Mesendoderm (in vitro differentiated cells): ENCODE measurements at regions not wholly inside any gene's neighbourhood (a gene's known extent, or its start where the extent isn't known, plus 50 kb on each side); places are given as distances from the start of the nearest gene placed in this dataset.

Experiments
- DNase-seq: peaks from one replicate; pipeline ENCODE4 v3.0.0; 2013
- H2AK5ac ChIP-seq: 2 replicates; pipeline ENCODE4 v1.6.1; 2013; ENCODE audit warnings: low read length, inconsistent platforms
- H2BK120ac ChIP-seq: 2 replicates; pipeline ENCODE4 v1.6.1; 2013; ENCODE audit warnings: low read depth, mild to moderate bottlenecking, low read length, moderate library complexity, mixed read lengths
- H2BK15ac ChIP-seq: replicated peaks from 2 replicates; pipeline ENCODE4 v1.6.1; 2013; ENCODE audit warnings: low read depth, mild to moderate bottlenecking, moderate library complexity
- H2BK5ac ChIP-seq: 2 replicates; pipeline ENCODE4 v1.6.1; 2013; ENCODE audit warnings: low read length, inconsistent platforms
- H3K18ac ChIP-seq: 2 replicates; pipeline ENCODE4 v1.6.1; 2013; ENCODE audit warnings: mild to moderate bottlenecking, low read length, mixed read lengths
- H3K23ac ChIP-seq: one replicate; pipeline ENCODE4 v1.6.1; 2013; ENCODE audit warnings: low read length
- H3K27ac ChIP-seq: 2 replicates; pipeline ENCODE4 v1.5.1; 2013; ENCODE audit warnings: low read depth, mild to moderate bottlenecking, inconsistent platforms, low read length, moderate library complexity
- H3K27me3 ChIP-seq: 2 replicates; pipeline ENCODE4 v1.6.1; 2013; ENCODE audit warnings: low read length, control low read depth, mild to moderate bottlenecking, inconsistent platforms; ENCODE audit not compliant: insufficient read depth, poor library complexity
- H3K36me3 ChIP-seq: 2 replicates; pipeline ENCODE4 v1.6.1; 2013; ENCODE audit warnings: low read length, inconsistent platforms; ENCODE audit not compliant: control insufficient read depth, insufficient read depth
- H3K4ac ChIP-seq: one replicate; pipeline ENCODE4 v1.6.1; 2013; ENCODE audit warnings: low read depth, mild to moderate bottlenecking, low read length, moderate library complexity
- H3K4me1 ChIP-seq: 2 replicates; pipeline ENCODE4 v1.6.1; 2013; ENCODE audit warnings: low read depth, low read length, inconsistent platforms; ENCODE audit not compliant: control insufficient read depth
- H3K4me2 ChIP-seq: 2 replicates; pipeline ENCODE4 v1.6.1; 2013; ENCODE audit warnings: low read length
- H3K4me3 ChIP-seq: 2 replicates; pipeline ENCODE4 v1.5.1; 2013; ENCODE audit warnings: mild to moderate bottlenecking, low read length
- H3K56ac ChIP-seq: one replicate; pipeline ENCODE4 v1.6.1; 2013; ENCODE audit warnings: low read length
- H3K79me1 ChIP-seq: 2 replicates; pipeline ENCODE4 v1.6.1; 2013; ENCODE audit warnings: low read length, inconsistent platforms
- H3K79me2 ChIP-seq: 2 replicates; pipeline ENCODE4 v1.6.1; 2013; ENCODE audit warnings: mild to moderate bottlenecking, low read length; ENCODE audit not compliant: control insufficient read depth, insufficient read depth
- H3K9ac ChIP-seq: 2 replicates; pipeline ENCODE4 v1.6.1; 2013; ENCODE audit warnings: low read length, inconsistent platforms
- H4K5ac ChIP-seq: one replicate; pipeline ENCODE4 v1.6.1; 2013; ENCODE audit warnings: low read length
- H4K8ac ChIP-seq: one replicate; pipeline ENCODE4 v1.6.1; 2013; ENCODE audit warnings: low read depth, mild to moderate bottlenecking, control low read depth, low read length, moderate library complexity
- WGBS: extraction: QIAGEN DNeasy Blood & Tissue Kit; methylation state at CpG from one replicate; pipeline ENCODE4 v1.1.7; 2013; ENCODE audit warnings: low lambda C conversion rate, missing lambda C conversion rate; ENCODE audit not compliant: insufficient coverage; ENCODE audit errors: extremely low coverage; 5-methylcytosine and 5-hydroxymethylcytosine counted together

DNA sequence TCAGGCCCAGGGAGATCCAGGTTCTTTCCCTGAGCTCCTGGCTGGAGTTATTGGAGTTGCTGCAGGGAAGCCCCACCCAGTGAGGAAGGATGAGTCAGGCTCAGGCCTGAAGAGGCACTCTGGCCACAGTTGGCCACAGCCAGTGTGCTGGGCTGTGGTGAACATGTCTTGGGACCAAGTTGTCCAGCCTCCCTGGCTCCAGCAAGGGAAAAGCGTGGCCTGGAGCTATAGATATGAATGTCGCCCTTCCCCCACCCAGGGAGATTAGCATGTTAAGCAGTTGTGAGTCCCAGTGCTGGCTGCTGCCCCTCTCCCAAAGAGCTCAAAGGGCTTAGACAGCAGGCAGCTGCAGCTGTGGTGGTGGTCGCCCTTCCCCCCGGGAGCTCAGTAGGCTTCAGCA lies 963.2 kb downstream of the ROBO2 start:
- H3K23ac ChIP-seq = no peak overlapping the region
- H3K4me2 ChIP-seq = no peak overlapping the region
- H3K27ac ChIP-seq = no peak overlapping the region
- H3K4ac ChIP-seq = no peak overlapping the region
- no peaks in the 10 kb centered on the region for H3K36me3 ChIP-seq
- no peaks in the 10 kb centered on the region for H3K79me2 ChIP-seq
- no peaks in the 10 kb centered on the region for H3K4me1 ChIP-seq
- no peaks in the 10 kb centered on the region for H3K27me3 ChIP-seq
- H4K5ac ChIP-seq = no peak overlapping the region
- no peak overlapping the region for H2AK5ac ChIP-seq
- H3K4me3 ChIP-seq = no peak overlapping the region
- no CpG with 5 or more reads among the region's 4 CpGs for WGBS
- H3K79me1 ChIP-seq = no peaks in the 10 kb centered on the region
- H3K18ac ChIP-seq = no peak overlapping the region
- H2BK120ac ChIP-seq = no peak overlapping the region
- no peak overlapping the region for H3K9ac ChIP-seq
- H2BK5ac ChIP-seq = no peak overlapping the region
- DNase-seq = peak; percentile 0
- no peak overlapping the region for H3K56ac ChIP-seq
- H2BK15ac ChIP-seq = no peak overlapping the region
- H4K8ac ChIP-seq = no peak overlapping the region

DNA sequence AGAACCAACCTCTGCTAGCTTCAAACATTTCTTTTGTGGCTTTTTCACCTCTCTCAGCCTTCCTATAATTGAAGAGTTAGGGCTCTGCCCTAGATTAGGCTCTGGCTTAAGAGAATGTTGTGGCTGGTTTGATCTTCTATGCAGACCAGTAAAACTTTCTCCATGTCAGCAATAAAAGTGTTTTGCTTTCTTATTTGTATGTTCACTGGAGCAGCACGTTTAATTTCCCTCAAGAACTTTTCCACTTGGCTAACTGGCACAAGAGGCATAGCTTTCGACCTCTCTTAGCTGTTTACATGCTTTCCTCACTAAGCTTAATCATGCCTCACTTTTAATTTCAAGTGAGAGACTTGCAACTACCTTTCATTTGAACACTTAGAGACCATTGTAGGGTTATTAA lies 964.7 kb downstream of the ROBO2 start:
- Histone ChIP-seq H3K18ac (no peak overlapping the region), H4K8ac (no peak overlapping the region), H3K4ac (no peak overlapping the region), H3K23ac (no peak overlapping the region), H4K5ac (no peak overlapping the region), H3K79me1 (no peaks in the 10 kb centered on the region), H3K27ac (no peak overlapping the region), H3K9ac (no peak overlapping the region), H3K4me2 (no peak overlapping the region), H2BK15ac (no peak overlapping the region), H3K79me2 (no peaks in the 10 kb centered on the region), H3K4me1 (no peaks in the 10 kb centered on the region), H3K4me3 (no peak overlapping the region), H3K56ac (no peak overlapping the region), H3K36me3 (no peaks in the 10 kb centered on the region), H2AK5ac (no peak overlapping the region), H2BK120ac (no peak overlapping the region), H3K27me3 (no peaks in the 10 kb centered on the region), H2BK5ac (no peak overlapping the region)
- WGBS = no CpG with 5 or more reads among the region's 2 CpGs
- DNase-seq = no peak

DNA sequence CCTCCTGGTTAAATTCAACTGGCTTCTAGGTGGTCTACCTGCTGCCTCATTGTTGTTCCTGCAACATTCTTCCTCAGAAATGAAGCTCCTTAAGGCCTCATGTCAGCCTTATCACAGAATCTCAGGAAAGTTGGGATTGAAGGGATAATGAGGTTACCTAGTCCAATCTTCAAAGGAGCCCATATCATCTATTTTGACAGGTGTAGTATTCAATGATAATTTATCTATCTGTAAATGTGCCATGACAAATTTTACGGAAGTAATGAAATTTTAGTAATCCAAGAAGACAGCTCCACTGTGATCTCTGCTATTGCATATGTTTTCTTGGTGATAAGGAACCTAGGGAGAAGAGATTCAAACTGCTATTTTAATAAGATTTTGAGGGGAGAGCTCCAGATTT lies 973.8 kb downstream of the ROBO2 start:
- H3K18ac ChIP-seq = no peak overlapping the region
- no peaks in the 10 kb centered on the region for H3K4me1 ChIP-seq
- no peak overlapping the region for H3K27ac ChIP-seq
- no CpG with 5 or more reads among the region's 1 CpG for WGBS
- no peak overlapping the region for H3K23ac ChIP-seq
- H3K27me3 ChIP-seq = no peaks in the 10 kb centered on the region
- H2BK5ac ChIP-seq = no peak overlapping the region
- H2BK15ac ChIP-seq = no peak overlapping the region
- H3K4me3 ChIP-seq = no peak overlapping the region
- no peak overlapping the region for H2AK5ac ChIP-seq
- H3K4me2 ChIP-seq = no peak overlapping the region
- no peak overlapping the region for H2BK120ac ChIP-seq
- no peak overlapping the region for H3K56ac ChIP-seq
- no peak overlapping the region for H4K5ac ChIP-seq
- H3K79me1 ChIP-seq = no peaks in the 10 kb centered on the region
- peak; percentile 21 for DNase-seq
- H3K4ac ChIP-seq = no peak overlapping the region
- H3K9ac ChIP-seq = no peak overlapping the region
- no peak overlapping the region for H4K8ac ChIP-seq
- H3K36me3 ChIP-seq = no peaks in the 10 kb centered on the region
- H3K79me2 ChIP-seq = no peaks in the 10 kb centered on the region

DNA sequence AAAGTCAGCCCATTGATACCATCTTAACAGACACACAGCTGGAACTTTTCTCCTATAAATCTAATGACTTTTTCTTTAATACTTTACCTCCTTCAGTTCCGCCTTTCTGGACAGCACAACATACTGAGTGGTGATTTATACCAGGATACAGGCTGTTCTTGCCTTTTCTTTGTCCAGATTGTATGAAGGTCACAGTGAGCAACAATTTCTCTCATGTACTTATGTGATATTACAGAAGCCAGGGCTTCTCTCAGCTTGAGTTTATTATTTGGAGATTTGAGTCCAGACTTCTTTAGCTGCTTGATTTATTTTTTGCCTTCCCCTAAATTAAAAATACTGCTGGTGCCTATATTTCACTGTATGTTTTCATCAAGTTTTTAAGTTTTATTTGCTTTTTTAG lies 976.0 kb downstream of the ROBO2 start:
- Histone ChIP-seq H2AK5ac (no peak overlapping the region), H4K8ac (no peak overlapping the region), H3K27me3 (no peaks in the 10 kb centered on the region), H2BK15ac (no peak overlapping the region), H3K56ac (no peak overlapping the region), H3K4me2 (no peak overlapping the region), H3K18ac (no peak overlapping the region), H2BK5ac (no peak overlapping the region), H3K23ac (no peak overlapping the region), H2BK120ac (no peak overlapping the region), H3K4me1 (no peaks in the 10 kb centered on the region), H3K4ac (no peak overlapping the region), H3K36me3 (no peaks in the 10 kb centered on the region), H4K5ac (no peak overlapping the region), H3K4me3 (no peak overlapping the region), H3K27ac (no peak overlapping the region), H3K79me2 (no peaks in the 10 kb centered on the region), H3K79me1 (no peaks in the 10 kb centered on the region), H3K9ac (no peak overlapping the region)
- no CpG with 5 or more reads among the region's 1 CpG for WGBS
- DNase-seq = no peak

DNA sequence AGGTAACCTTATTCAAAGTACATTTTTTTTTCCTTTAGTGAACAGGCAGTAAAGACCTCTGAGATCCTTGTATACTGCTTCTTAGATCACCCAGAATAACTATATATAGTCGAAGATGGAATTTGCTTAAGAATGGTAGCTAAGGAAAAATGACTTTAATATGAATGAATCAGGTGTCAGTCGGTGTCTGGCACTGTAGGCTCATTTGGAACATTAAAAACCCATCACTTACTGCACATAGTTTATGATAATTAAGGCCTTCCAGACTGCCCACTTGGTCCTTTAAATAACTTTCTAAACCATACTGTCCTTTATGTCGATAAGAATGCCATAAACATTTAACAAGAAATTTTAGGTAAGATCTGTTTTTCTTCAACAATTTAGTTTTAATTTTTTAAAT lies 981.8 kb downstream of the ROBO2 start:
- Histone ChIP-seq H2BK5ac (no peak overlapping the region), H3K79me2 (no peaks in the 10 kb centered on the region), H3K27me3 (no peaks in the 10 kb centered on the region), H2BK15ac (no peak overlapping the region), H4K8ac (no peak overlapping the region), H3K4me1 (no peaks in the 10 kb centered on the region), H3K4me3 (no peak overlapping the region), H3K23ac (no peak overlapping the region), H2BK120ac (no peak overlapping the region), H3K4me2 (no peak overlapping the region), H3K27ac (no peak overlapping the region), H3K18ac (no peak overlapping the region), H3K79me1 (no peaks in the 10 kb centered on the region), H3K4ac (no peak overlapping the region), H3K9ac (no peak overlapping the region), H3K56ac (no peak overlapping the region), H2AK5ac (no peak overlapping the region), H3K36me3 (no peaks in the 10 kb centered on the region), H4K5ac (no peak overlapping the region)
- WGBS = no CpG with 5 or more reads among the region's 3 CpGs
- DNase-seq = no peak

DNA sequence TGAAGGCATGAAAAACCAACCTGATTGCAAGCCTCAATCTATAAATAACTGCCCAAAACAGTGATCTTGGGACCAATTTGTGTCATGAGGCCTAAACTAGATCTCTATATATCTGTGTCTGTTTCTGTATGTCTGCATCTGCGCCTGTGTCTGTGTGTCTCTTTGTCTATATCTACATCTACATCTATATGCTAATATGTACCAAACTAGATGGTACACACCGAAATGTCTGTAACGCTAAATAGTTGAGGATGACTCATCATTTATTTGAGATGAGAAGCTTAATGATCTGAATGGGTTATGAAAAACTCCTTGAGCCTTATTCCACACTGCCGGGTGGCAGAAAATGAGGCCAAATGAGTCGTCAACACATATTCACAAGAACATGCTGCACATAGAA lies 982.3 kb downstream of the ROBO2 start:
- Histone ChIP-seq H4K5ac (no peak overlapping the region), H4K8ac (no peak overlapping the region), H3K79me1 (no peaks in the 10 kb centered on the region), H2BK120ac (no peak overlapping the region), H3K4me3 (no peak overlapping the region), H3K27ac (no peak overlapping the region), H3K79me2 (no peaks in the 10 kb centered on the region), H2AK5ac (no peak overlapping the region), H2BK15ac (no peak overlapping the region), H3K36me3 (no peaks in the 10 kb centered on the region), H3K18ac (no peak overlapping the region), H3K9ac (no peak overlapping the region), H3K23ac (no peak overlapping the region), H3K56ac (no peak overlapping the region), H3K27me3 (no peaks in the 10 kb centered on the region), H2BK5ac (no peak overlapping the region), H3K4me1 (no peaks in the 10 kb centered on the region), H3K4ac (no peak overlapping the region), H3K4me2 (no peak overlapping the region)
- WGBS = no CpG with 5 or more reads among the region's 5 CpGs
- no peak for DNase-seq
